GM21825 (cell line): ENCODE measurements at regions not wholly inside any gene's neighbourhood (a gene's known extent, or its start where the extent isn't known, plus 50 kb on each side); places are given as distances from the start of the nearest gene placed in this dataset.

ENCODE experiments used
- ATAC-seq: cut with Tn5 transposase; IDR thresholded peaks from one replicate; pipeline ENCODE4 v1.9.1; 2021; ENCODE audit warnings: mild to moderate bottlenecking, moderate library complexity; ENCODE audit not compliant: unreplicated experiment

- no peak for ATAC-seq
Measured at GRCh38 chr15:31241888-31242522, 84.6 kb upstream of the KLF13 start.

DNA sequence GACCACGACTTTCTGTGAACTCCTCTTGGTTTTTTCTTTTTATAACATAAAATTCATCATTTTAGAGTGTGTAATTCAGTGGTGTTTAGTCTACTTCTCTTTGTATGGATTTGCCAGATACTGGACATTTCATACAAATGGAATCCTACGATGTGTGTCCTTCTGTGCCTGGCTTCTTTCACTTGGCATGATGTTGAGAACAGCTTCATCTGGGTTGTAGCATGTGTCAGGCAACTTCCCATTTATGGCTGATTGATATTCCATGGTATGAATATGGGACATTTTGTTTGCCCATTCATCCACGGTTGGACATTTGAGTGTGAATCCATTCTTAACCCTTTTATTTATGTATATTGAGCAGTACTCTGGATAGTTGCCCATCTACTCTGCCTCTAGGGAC, 82.7 kb upstream of the KLF13 start:
- no peak for ATAC-seq

DNA sequence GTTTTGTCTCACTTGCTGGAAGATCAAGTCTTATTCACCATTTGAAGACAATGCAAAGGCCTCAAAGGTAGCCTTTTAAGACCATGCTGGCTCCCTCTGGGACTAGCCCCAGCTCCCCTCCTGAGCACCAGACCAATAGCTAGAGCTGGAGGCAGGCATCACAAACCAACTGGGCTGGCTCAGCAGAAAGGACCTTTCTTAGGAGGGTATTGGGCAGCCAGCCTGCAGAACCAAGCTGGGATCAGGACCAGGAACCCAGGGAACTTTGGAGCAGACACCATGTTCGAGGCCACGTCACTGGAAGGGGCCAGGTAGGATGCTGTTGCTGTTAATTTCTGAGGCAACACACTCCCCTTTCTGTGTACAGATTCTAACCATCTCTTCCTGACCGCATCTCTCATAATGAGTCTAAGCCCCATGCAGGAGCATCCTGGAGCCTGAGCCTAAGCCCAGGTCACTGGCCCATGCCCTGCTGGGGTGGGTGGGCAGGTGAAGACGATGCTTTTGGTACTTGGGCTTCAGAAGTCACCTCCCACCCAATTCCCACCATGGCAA, 81.4 kb upstream of the KLF13 start:
- no peak for ATAC-seq

- no peak for ATAC-seq
Measured at GRCh38 chr15:31245756-31246155, 80.9 kb upstream of the KLF13 start.

GRCh38 chr15:31247404-31247803, 79.2 kb upstream of the KLF13 start:
- no peak for ATAC-seq

DNA sequence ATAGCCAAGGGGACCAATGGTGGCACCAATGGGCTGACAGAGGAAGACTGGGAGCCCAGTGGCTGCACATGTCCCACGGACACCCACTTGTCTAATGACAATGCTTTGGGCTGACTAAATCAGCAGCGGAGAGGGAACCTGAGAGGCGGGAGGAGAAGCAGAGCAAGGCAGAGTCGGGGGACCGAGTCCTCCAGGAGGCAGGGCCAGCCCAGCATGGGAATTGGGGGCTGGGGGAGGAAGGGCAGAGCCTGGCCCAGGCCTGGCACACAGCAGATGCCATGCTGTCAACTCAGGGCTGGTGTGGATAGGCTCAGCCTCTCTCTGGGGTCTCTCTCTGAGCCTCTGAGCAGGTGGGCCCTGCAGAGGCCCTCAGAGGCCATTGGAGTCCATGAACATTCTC, 78.4 kb upstream of the KLF13 start:
- ATAC-seq, result no peak

- no peak for ATAC-seq
Measured at GRCh38 chr15:31248951-31249350, 77.7 kb upstream of the KLF13 start.

GRCh38 chr15:31250033-31250432, 76.6 kb upstream of the KLF13 start:
- ATAC-seq, result no peak

DNA sequence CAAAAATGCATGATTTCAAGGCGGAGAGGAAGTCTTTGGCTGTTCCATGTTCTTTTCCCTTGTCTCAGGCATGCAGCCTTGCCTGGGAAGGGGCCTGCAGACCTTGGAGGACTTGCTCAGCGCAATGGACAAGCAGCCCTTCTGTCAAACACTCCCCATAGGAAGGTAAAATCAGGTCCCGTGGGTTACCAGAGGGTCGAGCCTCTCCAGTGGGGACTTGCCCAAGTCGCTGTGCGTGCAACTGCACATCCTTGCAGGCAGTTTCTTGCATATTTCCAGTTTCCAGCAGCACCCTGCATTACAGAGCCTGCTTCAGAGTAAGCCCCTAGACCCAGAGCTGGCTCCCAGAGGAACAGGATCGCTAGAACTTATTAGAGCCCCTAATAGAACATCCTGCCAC, 75.5 kb upstream of the KLF13 start:
- no peak for ATAC-seq

GRCh38 chr15:31252171-31252785, 74.4 kb upstream of the KLF13 start:
- ATAC-seq, result no peak

DNA sequence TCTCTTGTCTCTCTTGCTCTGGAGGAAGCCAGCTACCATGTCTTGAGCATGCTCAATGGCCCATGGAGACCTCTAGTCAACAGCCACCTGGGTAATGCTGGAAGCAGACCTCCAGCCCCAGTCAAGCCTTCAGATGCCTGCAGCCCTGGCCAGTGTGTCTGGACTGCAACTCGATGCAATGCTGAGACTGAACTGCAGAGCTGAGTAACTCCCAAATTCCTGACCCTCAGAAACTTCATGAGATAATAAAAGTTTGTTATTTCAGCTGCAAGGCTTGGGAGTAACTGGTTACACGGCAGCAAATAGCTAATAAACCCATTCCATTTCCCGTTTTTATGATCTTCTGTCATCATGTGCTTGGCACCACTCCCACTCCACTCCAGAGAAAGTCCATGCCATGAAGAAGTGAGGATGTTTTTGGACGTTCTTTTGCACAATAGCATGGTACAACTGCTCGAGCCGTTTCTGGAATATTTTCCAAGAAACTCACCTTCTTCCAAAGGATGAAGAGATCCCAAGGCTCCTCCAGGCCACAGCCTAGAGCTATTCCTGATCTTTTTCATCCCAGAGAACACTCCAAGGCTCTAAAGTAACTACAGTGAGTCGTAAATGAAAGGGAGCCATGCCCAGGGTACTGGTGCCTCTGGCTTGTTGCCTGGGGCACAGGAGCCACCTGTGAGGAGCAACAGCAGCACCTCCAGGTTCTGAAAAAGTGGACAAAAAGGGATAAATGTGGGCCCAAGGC, 72.0 kb upstream of the KLF13 start:
- ATAC-seq, result no peak

DNA sequence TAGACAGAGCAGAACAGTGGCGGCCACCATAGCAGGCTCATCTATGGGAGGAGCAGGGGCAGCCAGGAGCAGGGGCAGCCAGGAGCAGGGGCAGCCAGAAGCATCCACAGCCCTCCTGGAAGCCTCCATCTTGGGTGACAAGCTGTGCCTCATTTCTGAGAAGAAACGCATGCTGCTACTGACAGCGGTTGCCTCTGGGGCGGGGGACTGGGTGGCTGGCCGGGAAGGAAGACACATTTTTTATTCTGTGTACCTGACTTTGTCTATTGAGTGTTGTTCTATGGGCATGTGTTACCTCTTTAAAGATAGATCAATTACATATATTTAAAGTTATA, 71.5 kb upstream of the KLF13 start:
- ATAC-seq, result no peak

- no peak for ATAC-seq
Measured at GRCh38 chr15:31255732-31256377, 70.8 kb upstream of the KLF13 start.

- no peak for ATAC-seq
Measured at GRCh38 chr15:31256378-31257265, 70.0 kb upstream of the KLF13 start.

DNA sequence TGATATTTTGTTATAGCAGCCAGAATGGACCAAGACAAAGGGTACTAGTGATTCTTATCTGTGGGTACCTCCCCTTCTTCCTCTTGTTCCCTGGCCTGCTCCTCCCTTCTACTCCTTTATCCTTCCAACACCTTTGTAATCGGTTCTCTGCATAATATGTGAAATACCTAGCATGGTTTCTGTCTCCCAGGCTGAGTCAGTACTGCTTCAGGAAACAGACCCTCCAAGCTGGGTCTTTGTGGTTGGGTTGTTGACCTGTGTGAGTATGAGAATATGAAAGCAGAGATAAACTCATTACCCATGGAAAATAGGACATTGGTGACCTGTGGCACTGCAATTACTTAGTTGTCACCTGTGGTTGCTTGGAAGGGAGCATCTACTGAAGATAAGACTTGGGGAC, 69.3 kb upstream of the KLF13 start:
- no peak for ATAC-seq

DNA sequence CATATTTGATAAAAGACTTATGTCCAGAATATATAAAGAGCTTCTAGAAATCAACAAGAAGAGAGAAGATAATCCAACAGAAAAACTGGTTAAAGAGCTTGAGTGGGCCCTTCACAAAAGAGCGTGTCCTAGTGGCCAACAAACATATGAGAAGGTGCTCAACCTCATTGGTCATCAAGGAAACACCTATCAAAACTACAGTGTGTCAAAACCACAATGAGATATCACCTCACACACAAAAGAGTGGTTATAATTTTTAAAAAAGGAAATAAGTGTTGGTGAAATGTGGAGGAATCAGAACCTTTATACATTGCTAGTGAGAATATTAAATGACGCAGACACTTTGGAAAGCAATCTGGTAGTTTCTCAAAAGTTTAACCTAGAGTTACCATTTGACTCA, 68.4 kb upstream of the KLF13 start:
- no peak for ATAC-seq

DNA sequence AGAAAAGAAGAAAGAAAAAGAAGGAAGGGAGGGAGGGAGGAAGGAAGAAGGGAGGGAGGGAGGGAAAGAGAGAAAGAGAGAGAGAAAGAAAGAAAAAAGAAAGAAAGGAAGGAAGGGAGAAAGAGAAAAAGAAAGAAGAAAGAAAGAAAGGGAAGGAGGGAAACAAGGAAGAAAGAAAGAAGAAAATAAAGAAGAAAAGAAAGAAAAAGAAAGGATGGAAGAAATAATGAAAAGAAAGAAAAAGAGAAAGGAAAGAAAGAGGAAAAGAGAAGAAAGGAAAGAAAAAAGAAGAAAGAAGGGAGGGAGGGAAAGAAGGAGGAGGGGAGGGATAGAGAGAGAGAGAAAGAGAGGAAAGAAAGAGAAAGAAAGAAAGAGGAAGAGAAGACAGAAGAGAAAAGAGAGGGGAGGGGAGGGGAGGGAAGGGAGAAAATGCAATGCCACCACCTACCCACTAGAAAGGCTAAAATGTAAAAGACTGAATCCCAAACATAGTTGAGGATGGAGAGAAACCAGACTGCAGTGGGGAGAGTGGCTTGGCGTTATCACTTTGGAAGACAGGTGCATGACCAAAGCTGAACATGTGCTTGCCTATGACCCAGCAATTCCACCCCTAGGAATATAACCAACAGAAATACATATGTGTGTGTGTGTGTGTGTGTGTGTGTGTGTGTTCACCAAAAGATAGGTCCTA, 66.9 kb upstream of the KLF13 start:
- no peak for ATAC-seq

- no peak for ATAC-seq
Measured at GRCh38 chr15:31260646-31261265, 65.9 kb upstream of the KLF13 start.

- ATAC-seq, result no peak
Measured at GRCh38 chr15:31261266-31262142, 65.1 kb upstream of the KLF13 start.
